Cardiac muscle cell (in vitro differentiated cells and primary cell): ENCODE measurements at regions not wholly inside any gene's neighbourhood (a gene's known extent, or its start where the extent isn't known, plus 50 kb on each side); places are given as distances from the start of the nearest gene placed in this dataset.

Experiments used
- DNase-seq, 2 donors: peaks; one replicate each; pipeline versions ENCODE4 v3.0.0 to v3.0.0-alpha.2; 2010 to 2017; ENCODE audit warnings: low read depth in 1 of 2, low spot score in 1 of 2
- H3K27ac ChIP-seq: fragments of 200-600 bp; sonication (generic); 2 replicates; pipeline ENCODE4 v1.5.1; 2016
- H3K27me3 ChIP-seq: fragments of 200-600 bp; sonication (generic); 2 replicates; pipeline ENCODE4 v1.6.0; 2016; ENCODE audit warnings: control low read depth
- H3K36me3 ChIP-seq: fragments of 200-600 bp; sonication (generic); 2 replicates; pipeline ENCODE4 v1.5.1; 2016; ENCODE audit warnings: control low read depth
- H3K4me1 ChIP-seq: fragments of 200-600 bp; sonication (generic); 2 replicates; pipeline ENCODE4 v1.8.1; 2017; ENCODE audit warnings: low read depth, mild to moderate bottlenecking, mixed run types
- H3K4me3 ChIP-seq: fragments of 200-600 bp; sonication (generic); 2 replicates; pipeline ENCODE4 v1.5.1; 2016; ENCODE audit warnings: mild to moderate bottlenecking
- H3K9me3 ChIP-seq: fragments of 200-600 bp; sonication (generic); 2 replicates; pipeline ENCODE4 v1.5.1; 2017; ENCODE audit warnings: low read depth, mild to moderate bottlenecking, control low read depth
- TF ChIP-seq, protein P1 (sequence below): IDR thresholded peaks from 2 replicates; pipeline ENCODE4 v1.5.1; 2012; ENCODE audit warnings: low read depth, mild to moderate bottlenecking, low read length

GRCh38 chr5:89299998-89300397 is 417.0 kb upstream of the MEF2C start:
- Histone ChIP-seq H3K27me3 (no peaks in the 10 kb centered on the region), H3K27ac (no peak overlapping the region), H3K36me3 (no peaks in the 10 kb centered on the region), H3K4me3 (no peak overlapping the region), H3K9me3 (no peaks in the 10 kb centered on the region), H3K4me1 (no peaks in the 10 kb centered on the region)
- TF ChIP-seq, protein P1, sequence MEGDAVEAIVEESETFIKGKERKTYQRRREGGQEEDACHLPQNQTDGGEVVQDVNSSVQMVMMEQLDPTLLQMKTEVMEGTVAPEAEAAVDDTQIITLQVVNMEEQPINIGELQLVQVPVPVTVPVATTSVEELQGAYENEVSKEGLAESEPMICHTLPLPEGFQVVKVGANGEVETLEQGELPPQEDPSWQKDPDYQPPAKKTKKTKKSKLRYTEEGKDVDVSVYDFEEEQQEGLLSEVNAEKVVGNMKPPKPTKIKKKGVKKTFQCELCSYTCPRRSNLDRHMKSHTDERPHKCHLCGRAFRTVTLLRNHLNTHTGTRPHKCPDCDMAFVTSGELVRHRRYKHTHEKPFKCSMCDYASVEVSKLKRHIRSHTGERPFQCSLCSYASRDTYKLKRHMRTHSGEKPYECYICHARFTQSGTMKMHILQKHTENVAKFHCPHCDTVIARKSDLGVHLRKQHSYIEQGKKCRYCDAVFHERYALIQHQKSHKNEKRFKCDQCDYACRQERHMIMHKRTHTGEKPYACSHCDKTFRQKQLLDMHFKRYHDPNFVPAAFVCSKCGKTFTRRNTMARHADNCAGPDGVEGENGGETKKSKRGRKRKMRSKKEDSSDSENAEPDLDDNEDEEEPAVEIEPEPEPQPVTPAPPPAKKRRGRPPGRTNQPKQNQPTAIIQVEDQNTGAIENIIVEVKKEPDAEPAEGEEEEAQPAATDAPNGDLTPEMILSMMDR, result no peak
- no peak for DNase-seq

DNA sequence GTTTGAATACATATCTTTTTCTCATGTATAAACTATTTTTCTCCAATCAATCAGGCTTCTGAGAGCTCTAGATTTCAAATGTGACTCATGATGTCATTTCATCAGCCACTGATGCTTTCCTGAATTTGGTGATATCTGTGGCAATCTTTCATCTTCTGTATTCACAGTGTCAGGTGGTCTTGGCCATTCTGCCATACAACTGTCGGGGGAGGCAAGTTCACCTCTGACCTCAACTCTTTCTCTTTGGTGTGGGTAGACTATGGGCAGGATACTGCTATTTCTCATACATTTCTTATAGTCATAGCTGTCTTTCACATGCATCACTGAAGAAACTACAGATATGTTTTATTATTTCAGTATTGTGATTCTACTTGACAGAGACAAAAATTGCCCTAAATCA is 414.1 kb upstream of the MEF2C start:
- no peaks in the 10 kb centered on the region for H3K36me3 ChIP-seq
- no peak overlapping the region for H3K4me3 ChIP-seq
- H3K27me3 ChIP-seq, result no peaks in the 10 kb centered on the region
- no peak for DNase-seq
- no peaks in the 10 kb centered on the region for H3K9me3 ChIP-seq
- no peak overlapping the region for H3K27ac ChIP-seq
- peaks cover 3% of the 10 kb centered on the region for H3K4me1 ChIP-seq
- TF ChIP-seq, protein P1, result no peak

DNA sequence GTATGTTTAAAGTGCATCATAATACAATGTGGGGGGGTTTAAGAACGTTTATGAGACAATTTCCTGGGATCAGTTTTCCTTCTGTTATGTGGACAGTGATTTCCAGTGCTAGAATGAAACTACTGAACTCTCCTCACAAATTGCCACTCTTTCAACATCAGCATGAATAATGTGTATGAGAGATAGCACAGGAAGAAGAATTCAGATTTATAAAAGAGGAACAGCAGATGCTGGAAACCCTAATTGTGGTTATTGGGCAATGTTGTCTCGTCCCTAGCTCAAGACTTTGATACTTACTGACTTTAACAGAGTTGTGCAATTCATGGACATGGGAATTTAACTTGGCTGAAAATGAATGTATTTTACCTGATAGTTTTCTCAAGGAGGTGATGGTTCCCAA is 410.8 kb upstream of the MEF2C start:
- no peak overlapping the region for H3K27ac ChIP-seq
- DNase-seq, result peak in 1 of 2 donors; percentile 82
- H3K36me3 ChIP-seq, result no peaks in the 10 kb centered on the region
- peaks cover 3% of the 10 kb centered on the region for H3K4me1 ChIP-seq
- no peak overlapping the region for H3K4me3 ChIP-seq
- no peaks in the 10 kb centered on the region for H3K27me3 ChIP-seq
- H3K9me3 ChIP-seq, result no peaks in the 10 kb centered on the region
- TF ChIP-seq, protein P1, result no peak

- Histone ChIP-seq H3K9me3 (no peaks in the 10 kb centered on the region), H3K27me3 (no peaks in the 10 kb centered on the region), H3K4me1 (peaks cover 3% of the 10 kb centered on the region), H3K4me3 (no peak overlapping the region), H3K27ac (no peak overlapping the region), H3K36me3 (no peaks in the 10 kb centered on the region)
- TF ChIP-seq, protein P1, result no peak
- no peak for DNase-seq
Observed at GRCh38 chr5:89292487-89292886, 409.5 kb upstream of the MEF2C start.

DNA sequence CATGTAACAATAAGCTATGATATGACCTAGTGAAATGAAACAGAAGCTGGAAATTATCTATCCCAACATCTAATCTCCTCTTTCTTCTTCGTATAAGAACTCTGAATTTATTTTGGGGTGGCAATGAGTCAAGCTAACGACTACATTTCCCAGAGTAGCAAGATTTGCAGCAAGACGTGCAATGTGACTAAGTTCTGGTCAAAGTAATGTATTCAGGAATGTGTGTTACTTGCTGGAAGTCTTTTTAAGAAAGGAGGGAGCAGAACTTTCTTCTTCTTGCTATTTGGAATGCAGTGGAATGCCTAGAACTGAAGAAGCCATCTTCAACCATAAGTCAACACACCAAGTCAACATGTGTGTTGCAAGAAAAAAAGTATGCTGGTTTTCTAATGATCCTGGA is 406.6 kb upstream of the MEF2C start:
- H3K9me3 ChIP-seq, result no peaks in the 10 kb centered on the region
- peak in 1 of 2 donors; percentile 21 for DNase-seq
- no peak overlapping the region for H3K4me3 ChIP-seq
- H3K27ac ChIP-seq, result no peak overlapping the region
- no peaks in the 10 kb centered on the region for H3K27me3 ChIP-seq
- TF ChIP-seq, protein P1, result no peak
- H3K4me1 ChIP-seq, result peaks cover 3% of the 10 kb centered on the region
- H3K36me3 ChIP-seq, result no peaks in the 10 kb centered on the region

DNA sequence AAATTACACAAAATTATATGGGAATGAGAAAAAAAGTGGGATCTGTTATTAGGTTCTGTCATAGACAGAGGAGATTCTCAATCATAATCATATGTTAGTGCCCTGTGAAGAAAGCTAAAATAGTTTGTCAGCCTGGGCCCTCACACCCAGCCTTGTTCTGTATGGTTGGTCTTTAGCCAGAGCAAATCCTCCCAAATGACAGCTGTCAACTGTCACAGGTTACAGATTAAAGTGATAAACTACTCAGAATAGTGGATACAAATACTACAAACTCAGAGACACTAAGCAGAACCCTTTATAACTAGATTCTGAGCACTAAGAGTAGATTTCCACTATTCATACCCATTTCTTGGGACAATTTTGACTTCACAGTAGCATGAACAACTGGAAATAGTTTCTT is 405.0 kb upstream of the MEF2C start:
- Histone ChIP-seq H3K36me3 (no peaks in the 10 kb centered on the region), H3K4me3 (no peak overlapping the region), H3K9me3 (no peaks in the 10 kb centered on the region), H3K27ac (no peak overlapping the region), H3K27me3 (no peaks in the 10 kb centered on the region), H3K4me1 (no peaks in the 10 kb centered on the region)
- TF ChIP-seq, protein P1, result no peak
- DNase-seq, result no peak
